Heart left ventricle (tissue), 13 donors: ENCODE measurements at regions not wholly inside any gene's neighbourhood (a gene's known extent, or its start where the extent isn't known, plus 50 kb on each side); places are given as distances from the start of the nearest gene placed in this dataset.

Source experiments
- POLR2A ChIP-seq, 2 donors: fragments of 450-650 bp; IDR thresholded peaks; one replicate each; pipeline ENCODE4 v1.6.1; 2017; ENCODE audit warnings: antibody characterized with exemption in 2 of 2, mild to moderate bottlenecking in 2 of 2, moderate library complexity in 2 of 2
- TF ChIP-seq, protein P1 (sequence below), 12 donors: fragments of 200-600 bp; sonication (generic) in 4 of 12; IDR thresholded peaks; one replicate each; pipeline versions ENCODE4 v1.5.0 to v1.8.0; 2018 to 2022; ENCODE audit warnings: antibody characterized with exemption in 12 of 12, mild to moderate bottlenecking in 5 of 12
- donor health status: ischemic (EF 13 %, LVEDD 7.1; RV severe dilation, severe dysfunction).
- donor health status: DM: no; HTN: yes; CAD: no.
- donor health status: DM: no; HTN: no; CAD: no.
- donor health status: ischemic (EF 25% LVEDD 6.9; RV normal size, moderate dysfunction).
- donor health status: ischemic (EF 25% LVEDD 5.7; RV mildly dilated, moderate dysfunction).
- donor health status: ischemic (EF 35%, LVEDD 5.7; RV mildly dilated, moderate dysfunction).
- donor health status: nonischemic (EF 11% LVEDD 7.7; RV severe dilation, severe dysfunction).
- donor health status: DM: yes; HTN: yes; CAD: no.
- donor health status: PGD.
- donor health status: ischemic (EF 29% LVEDD 5.4; RV normal size, mild dysfunction).
- donor health status: nonischemic (EF 23%, LVEDD 6.1; RV moderate dilation, normal function).

DNA sequence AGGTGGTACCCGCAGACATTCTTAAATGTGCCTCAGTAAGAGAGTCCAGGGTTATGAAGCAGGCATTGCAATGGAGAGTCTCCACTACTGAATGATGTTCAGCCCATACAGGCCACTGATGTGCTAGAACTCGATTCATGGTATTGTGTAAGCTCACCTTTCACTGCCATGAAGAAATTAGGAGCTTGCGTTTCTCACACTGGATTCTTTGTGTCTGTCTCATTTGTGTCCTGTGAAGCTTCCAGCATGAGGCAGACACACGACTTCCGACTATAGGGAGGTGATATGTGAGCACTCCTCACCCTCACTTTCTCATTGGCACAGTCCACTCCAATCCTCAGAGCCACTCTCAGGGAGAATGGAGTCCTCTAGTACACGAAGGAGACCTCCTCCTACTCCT lies 677.4 kb upstream of the RAB6C start:
- TF ChIP-seq, protein P1, sequence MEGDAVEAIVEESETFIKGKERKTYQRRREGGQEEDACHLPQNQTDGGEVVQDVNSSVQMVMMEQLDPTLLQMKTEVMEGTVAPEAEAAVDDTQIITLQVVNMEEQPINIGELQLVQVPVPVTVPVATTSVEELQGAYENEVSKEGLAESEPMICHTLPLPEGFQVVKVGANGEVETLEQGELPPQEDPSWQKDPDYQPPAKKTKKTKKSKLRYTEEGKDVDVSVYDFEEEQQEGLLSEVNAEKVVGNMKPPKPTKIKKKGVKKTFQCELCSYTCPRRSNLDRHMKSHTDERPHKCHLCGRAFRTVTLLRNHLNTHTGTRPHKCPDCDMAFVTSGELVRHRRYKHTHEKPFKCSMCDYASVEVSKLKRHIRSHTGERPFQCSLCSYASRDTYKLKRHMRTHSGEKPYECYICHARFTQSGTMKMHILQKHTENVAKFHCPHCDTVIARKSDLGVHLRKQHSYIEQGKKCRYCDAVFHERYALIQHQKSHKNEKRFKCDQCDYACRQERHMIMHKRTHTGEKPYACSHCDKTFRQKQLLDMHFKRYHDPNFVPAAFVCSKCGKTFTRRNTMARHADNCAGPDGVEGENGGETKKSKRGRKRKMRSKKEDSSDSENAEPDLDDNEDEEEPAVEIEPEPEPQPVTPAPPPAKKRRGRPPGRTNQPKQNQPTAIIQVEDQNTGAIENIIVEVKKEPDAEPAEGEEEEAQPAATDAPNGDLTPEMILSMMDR (IDR thresholded peaks at IDR 0.05): no peak
- no peak for TF ChIP-seq POLR2A (IDR thresholded peaks at IDR 0.05)
